Loucy (cell line): ENCODE measurements at regions not wholly inside any gene's neighbourhood (a gene's known extent, or its start where the extent isn't known, plus 50 kb on each side); places are given as distances from the start of the nearest gene placed in this dataset.

Source experiments
- EZH2phosphoT487 ChIP-seq: fragments of 200-600 bp; IDR thresholded peaks from 2 replicates; pipeline ENCODE4 v1.6.1; 2018; ENCODE audit warnings: antibody characterized with exemption, mild to moderate bottlenecking, moderate library complexity, borderline replicate concordance
- TF ChIP-seq, protein P1 (sequence below): fragments of 200-600 bp; sonication (generic); conservative IDR thresholded peaks from 2 replicates; pipeline ENCODE4 v1.5.1; 2014; ENCODE audit warnings: mild to moderate bottlenecking, antibody characterized with exemption, low read length

DNA sequence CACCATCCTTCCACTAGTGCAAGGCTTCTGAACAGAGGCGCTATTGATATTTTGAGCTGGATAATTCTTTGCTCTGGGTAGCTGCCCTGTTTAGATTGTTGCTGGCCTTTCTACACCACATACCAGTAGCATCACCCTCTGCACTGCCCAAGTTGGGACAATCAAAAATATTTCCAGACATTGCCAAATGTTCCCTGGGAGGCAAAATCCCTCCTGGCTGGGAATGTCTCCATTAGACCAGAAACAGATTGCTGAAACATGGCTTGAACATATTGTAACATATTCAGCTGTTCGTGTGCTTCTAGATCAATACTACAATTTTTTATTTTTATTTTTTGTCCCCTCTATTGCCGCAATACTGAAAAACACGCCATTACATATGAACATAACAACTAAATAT is 174.6 kb downstream of the ABCA8 start:
- TF ChIP-seq, protein P1, sequence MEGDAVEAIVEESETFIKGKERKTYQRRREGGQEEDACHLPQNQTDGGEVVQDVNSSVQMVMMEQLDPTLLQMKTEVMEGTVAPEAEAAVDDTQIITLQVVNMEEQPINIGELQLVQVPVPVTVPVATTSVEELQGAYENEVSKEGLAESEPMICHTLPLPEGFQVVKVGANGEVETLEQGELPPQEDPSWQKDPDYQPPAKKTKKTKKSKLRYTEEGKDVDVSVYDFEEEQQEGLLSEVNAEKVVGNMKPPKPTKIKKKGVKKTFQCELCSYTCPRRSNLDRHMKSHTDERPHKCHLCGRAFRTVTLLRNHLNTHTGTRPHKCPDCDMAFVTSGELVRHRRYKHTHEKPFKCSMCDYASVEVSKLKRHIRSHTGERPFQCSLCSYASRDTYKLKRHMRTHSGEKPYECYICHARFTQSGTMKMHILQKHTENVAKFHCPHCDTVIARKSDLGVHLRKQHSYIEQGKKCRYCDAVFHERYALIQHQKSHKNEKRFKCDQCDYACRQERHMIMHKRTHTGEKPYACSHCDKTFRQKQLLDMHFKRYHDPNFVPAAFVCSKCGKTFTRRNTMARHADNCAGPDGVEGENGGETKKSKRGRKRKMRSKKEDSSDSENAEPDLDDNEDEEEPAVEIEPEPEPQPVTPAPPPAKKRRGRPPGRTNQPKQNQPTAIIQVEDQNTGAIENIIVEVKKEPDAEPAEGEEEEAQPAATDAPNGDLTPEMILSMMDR: no peak
- no peak for TF ChIP-seq EZH2phosphoT487
